Ovary (tissue), 7 donors: ENCODE measurements at regions not wholly inside any gene's neighbourhood (a gene's known extent, or its start where the extent isn't known, plus 50 kb on each side); places are given as distances from the start of the nearest gene placed in this dataset.

Experiments
- DNase-seq, 5 donors: peaks; one replicate each; pipeline ENCODE4 v3.0.0-alpha.2; 2019 to 2020
- H3K27ac ChIP-seq, 2 donors: fragments of 200-600 bp; one replicate each; pipeline versions ENCODE4 v1.5.1 to v1.8.0; 2019 to 2022
- H3K27me3 ChIP-seq: fragments of 200-600 bp; one replicate; pipeline ENCODE4 v1.8.0; 2022
- H3K36me3 ChIP-seq: fragments of 200-600 bp; sonication (generic); one replicate; pipeline ENCODE4 v1.5.1; 2019
- H3K4me1 ChIP-seq: one replicate; pipeline ENCODE4 v1.8.1; 2013; ENCODE audit warnings: mild to moderate bottlenecking, moderate library complexity; ENCODE audit not compliant: insufficient read depth
- H3K4me3 ChIP-seq: fragments of 200-600 bp; sonication (generic); one replicate; pipeline ENCODE4 v1.5.1; 2017
- H3K9me3 ChIP-seq, 2 donors: fragments of 200-600 bp in 1 of 2; sonication (generic) in 1 of 2; one replicate each; pipeline versions ENCODE4 v1.5.1 to v1.8.1; 2013 to 2019; ENCODE audit warnings: mild to moderate bottlenecking in 1 of 2, moderate library complexity in 1 of 2
- CTCF ChIP-seq, 3 donors: fragments of 450-650 bp in 2 of 3; fragments of 200-600 bp in 1 of 3; IDR thresholded peaks; one replicate each; pipeline versions ENCODE4 v1.5.1 to v1.8.0; 2016 to 2022; ENCODE audit warnings: antibody characterized with exemption in 3 of 3, mild to moderate bottlenecking in 1 of 3
- EP300 ChIP-seq: sonication (generic); formaldehyde crosslinking; IDR thresholded peaks from one replicate; pipeline ENCODE4 v1.6.1; 2017; ENCODE audit warnings: antibody characterized with exemption
- POLR2A ChIP-seq: fragments of 450-650 bp; IDR thresholded peaks from one replicate; pipeline ENCODE4 v1.6.1; 2017; ENCODE audit warnings: antibody characterized with exemption, mild to moderate bottlenecking, moderate library complexity
- WGBS, 3 donors: extraction: QIAGEN DNeasy Blood & Tissue Kit in 1 of 3; methylation state at CpG; one replicate each; pipeline versions ENCODE4 v1.1.5 to v1.1.7; 2013 to 2017; 5-methylcytosine and 5-hydroxymethylcytosine counted together
- intact Hi-C, 4 donors: fragments of 100-400 bp; cut with DNase I; formaldehyde crosslinking; loops; one replicate each; pipeline versions ENCODE4 v1.11.0 to v1.15.1; 2022 to 2023
- donor health status: DM: no; HTN: no; CAD: no; lungs with moderate emphysema.
- donor health status: DM: no; HTN: no; CAD: no.
- donor health status: Bipolar disorder and iron deficiency.
- donor health status: DM: no; HTN: no; CAD: no.
- donor health status: DM: yes; HTN: yes; CAD: no.

DNA sequence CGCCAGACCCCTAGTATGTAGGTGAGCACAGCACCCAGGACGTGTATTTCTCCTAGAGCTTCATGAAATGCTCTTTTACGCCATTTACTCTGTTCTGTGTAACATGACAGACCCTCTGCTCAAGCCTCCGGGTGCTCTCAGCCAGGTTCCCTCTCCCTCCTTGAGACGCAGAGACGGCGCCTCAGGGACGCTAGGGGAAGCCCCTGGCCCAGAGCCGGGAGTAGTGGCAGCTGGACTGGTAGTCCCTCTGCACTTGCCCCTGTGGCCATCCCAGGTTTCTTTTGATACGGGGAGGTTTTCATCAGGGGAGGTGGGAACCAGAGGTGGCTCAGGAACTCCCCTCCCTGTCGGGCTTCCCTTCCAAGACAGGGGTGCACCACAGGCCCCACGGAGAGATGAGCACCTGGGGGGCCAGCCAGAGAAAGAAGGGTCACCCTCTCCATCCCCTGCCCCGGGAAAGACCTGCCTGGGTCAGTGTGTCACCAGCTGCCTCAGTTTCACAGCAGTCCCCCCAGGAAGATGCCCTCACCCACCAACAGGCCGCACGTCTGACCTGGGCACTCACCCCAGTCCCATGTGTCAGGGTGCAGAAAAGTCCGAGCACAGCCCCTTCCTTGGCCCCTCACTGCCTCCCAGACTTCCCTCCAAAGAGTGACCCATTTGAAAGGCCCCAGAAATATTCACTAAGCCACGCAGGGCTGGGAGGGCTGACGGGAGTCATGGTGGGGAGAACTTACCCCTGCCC is 58.1 kb upstream of the AFDN start:
- Histone ChIP-seq H3K36me3 (no peaks in the 10 kb centered on the region), H3K4me3 (no peak overlapping the region), H3K27ac (no peak overlapping the region), H3K4me1 (no peaks in the 10 kb centered on the region), H3K9me3 (no peaks in the 10 kb centered on the region), H3K27me3 (no peaks in the 10 kb centered on the region)
- WGBS, 3 donors, result 93 to 94% (median 93%) methylated on average over 17 to 18 of the region's 18 CpGs
- no peak for DNase-seq
- no peak for TF ChIP-seq EP300
- TF ChIP-seq CTCF (IDR thresholded peaks at IDR 0.05), result no peak
- TF ChIP-seq POLR2A, result no peak
- intact Hi-C loops, result no loop called here

- 88 to 94% (median 92%) methylated on average over 13 of the region's 13 CpGs for WGBS, 3 donors
- Histone ChIP-seq H3K9me3 (no peaks in the 10 kb centered on the region), H3K4me3 (no peak overlapping the region), H3K4me1 (no peaks in the 10 kb centered on the region), H3K27me3 (no peaks in the 10 kb centered on the region), H3K27ac (no peak overlapping the region), H3K36me3 (no peaks in the 10 kb centered on the region)
- intact Hi-C loops, result no loop called here
- DNase-seq, result no peak
- TF ChIP-seq EP300 (no peak), POLR2A (no peak), CTCF (IDR thresholded peaks at IDR 0.05) (no peak)
Observed at GRCh38 chr6:167769408-167770190, 57.1 kb upstream of the AFDN start.

DNA sequence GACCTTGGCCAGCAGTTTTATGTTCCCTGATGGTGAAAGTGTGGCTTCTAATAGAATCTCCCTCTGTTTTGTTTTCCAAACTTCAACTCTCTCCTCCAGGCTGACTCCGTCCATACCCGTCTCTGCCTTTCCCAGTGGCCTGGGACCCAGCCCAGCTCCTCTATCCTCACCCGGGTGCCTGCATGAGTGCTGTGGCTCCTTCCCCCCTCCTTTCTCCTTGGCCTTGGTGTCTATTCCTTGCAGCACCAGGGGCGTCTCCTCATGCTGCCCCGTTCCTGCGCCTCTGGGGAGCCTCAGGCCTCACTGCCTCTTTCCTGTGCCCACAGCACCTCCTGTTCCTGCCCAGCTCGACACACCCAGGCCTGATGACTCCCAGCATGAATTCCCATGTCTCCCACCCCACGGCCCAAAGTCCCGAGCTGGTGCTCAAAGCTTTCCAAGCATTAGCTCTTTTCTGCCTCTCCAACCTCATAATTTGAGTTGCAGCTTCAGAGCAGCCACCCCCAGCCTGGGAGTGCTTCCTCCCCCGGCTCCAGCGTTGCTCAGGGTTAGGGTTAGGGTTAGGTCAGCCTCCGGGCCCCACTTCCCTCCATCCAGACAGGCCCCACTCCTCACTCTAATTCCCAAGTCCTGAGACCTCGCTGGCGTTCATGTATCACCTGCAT is 56.3 kb upstream of the AFDN start:
- WGBS, 3 donors, result 76 to 77% (median 77%) methylated on average over 14 of the region's 14 CpGs
- no peak for DNase-seq
- no peak overlapping the region for H3K4me3 ChIP-seq
- no peak overlapping the region for H3K27ac ChIP-seq
- no peaks in the 10 kb centered on the region for H3K36me3 ChIP-seq
- H3K27me3 ChIP-seq, result no peaks in the 10 kb centered on the region
- TF ChIP-seq EP300 (no peak), POLR2A (no peak), CTCF (IDR thresholded peaks at IDR 0.05) (no peak)
- no peaks in the 10 kb centered on the region for H3K9me3 ChIP-seq
- H3K4me1 ChIP-seq, result no peaks in the 10 kb centered on the region
- intact Hi-C loops, result no loop called here

DNA sequence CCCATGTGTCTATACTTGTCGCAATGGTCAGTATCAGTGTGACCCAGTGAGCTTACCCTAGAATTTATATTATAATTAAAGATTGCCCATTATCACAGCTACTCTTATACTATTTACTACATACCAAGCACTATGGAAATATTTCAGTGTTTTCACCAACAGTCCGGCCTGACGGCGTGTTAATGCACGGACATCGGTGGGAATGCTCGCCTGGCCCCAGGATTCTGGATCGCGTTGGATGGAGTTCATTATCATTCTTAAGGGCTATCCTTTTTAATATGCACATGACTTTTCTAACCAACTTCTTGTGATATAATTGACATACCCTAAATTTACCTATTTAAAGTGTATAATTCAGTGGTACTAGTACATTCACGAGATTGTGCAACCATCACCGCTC is 51.8 kb upstream of the AFDN start:
- no peak for DNase-seq
- intact Hi-C loops, result no loop called here
- Histone ChIP-seq H3K36me3 (no peaks in the 10 kb centered on the region), H3K4me1 (no peaks in the 10 kb centered on the region), H3K9me3 (no peaks in the 10 kb centered on the region), H3K4me3 (no peak overlapping the region), H3K27me3 (no peaks in the 10 kb centered on the region), H3K27ac (no peak overlapping the region)
- 96 to 98% (median 97%) methylated on average over 11 of the region's 11 CpGs for WGBS, 3 donors
- TF ChIP-seq EP300, result no peak
- TF ChIP-seq POLR2A, result no peak
- no peak for TF ChIP-seq CTCF (IDR thresholded peaks at IDR 0.05)
